ENCODE measurements at regions not wholly inside any gene's neighbourhood (a gene's known extent, or its start where the extent isn't known, plus 50 kb on each side); places are given as distances from the start of the nearest gene placed in this dataset.
A peak's percentile ranks its signal among the peaks of the same experiment; 100 is the strongest.
"Not testable (repeated sequence)": the region's sequence is repeated elsewhere in the genome, so short reads cannot be mapped to it uniquely, and the experiment has no call there.

DNA sequence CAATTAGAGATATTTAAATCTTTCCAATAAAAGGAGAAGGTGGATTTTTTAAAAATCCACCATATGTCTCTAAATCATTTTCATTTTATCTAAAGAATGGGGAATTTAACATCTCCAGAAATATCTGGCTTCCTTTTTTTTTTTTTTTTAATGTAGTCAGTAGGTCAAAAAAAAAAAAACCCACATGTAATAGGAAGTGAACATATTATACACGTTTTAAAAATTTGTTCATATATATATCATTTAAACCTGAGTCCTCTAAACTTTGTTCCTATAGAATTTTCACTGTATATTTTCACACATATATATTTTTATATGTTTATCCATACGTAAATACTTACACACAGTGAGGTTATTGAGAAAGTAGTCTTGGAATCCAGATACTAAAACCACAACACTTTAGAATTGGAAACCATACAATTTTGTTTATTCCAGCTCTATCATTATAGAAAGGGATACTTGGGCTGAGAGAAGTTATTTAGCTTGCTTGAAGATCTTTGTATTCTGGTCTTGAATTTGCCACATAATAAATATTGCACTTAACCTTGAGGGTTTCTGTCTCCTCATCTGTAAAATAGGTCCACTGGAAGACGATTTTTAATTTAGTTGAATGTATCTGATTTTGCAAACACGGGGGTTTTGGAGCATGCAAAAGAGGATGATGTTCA is 62.1 kb upstream of the ZNF217 start:
- DNase-seq (ENCODE audit: low read depth), result peak; percentile 57
- TF ChIP-seq, protein P1, sequence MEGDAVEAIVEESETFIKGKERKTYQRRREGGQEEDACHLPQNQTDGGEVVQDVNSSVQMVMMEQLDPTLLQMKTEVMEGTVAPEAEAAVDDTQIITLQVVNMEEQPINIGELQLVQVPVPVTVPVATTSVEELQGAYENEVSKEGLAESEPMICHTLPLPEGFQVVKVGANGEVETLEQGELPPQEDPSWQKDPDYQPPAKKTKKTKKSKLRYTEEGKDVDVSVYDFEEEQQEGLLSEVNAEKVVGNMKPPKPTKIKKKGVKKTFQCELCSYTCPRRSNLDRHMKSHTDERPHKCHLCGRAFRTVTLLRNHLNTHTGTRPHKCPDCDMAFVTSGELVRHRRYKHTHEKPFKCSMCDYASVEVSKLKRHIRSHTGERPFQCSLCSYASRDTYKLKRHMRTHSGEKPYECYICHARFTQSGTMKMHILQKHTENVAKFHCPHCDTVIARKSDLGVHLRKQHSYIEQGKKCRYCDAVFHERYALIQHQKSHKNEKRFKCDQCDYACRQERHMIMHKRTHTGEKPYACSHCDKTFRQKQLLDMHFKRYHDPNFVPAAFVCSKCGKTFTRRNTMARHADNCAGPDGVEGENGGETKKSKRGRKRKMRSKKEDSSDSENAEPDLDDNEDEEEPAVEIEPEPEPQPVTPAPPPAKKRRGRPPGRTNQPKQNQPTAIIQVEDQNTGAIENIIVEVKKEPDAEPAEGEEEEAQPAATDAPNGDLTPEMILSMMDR (conservative IDR thresholded peaks at IDR 0.05; ENCODE audit: low read depth, low read length), result no peak
- H3K4me3 ChIP-seq (ENCODE audit: low read depth, low read length), result no peak overlapping the region

DNA sequence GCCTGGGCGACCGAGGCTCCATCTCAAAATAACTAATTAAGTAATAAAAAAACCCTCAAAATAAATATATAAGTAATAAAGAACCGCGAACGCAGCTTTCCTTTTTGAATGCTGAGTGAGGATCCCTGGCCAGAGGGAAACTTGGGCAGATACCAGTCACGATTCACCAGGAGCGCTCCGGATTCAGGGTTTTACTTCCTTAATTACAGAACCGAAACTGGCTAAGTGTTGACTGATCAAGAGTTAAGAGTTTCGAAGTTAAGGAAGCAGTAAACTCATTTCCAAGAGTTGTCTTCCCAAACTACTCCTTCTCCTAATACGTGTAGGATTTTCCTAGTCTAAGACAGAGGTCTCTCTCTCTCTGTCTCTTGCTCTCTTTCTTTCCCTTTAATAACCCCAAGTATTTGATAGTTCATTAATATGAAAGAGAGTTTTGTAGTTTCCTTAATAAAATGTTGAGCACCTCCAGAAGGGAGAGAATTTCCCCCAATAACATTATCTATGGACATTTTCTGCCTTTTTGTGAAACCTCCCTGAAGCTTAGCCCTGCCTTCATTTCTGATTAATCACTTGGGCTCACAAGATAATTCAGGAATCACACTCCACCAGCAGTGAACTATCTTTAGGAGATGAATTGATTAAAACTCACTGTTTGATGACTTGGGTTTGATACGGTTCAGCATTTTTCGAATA is 61.4 kb upstream of the ZNF217 start:
- TF ChIP-seq, protein P1 (conservative IDR thresholded peaks at IDR 0.05; ENCODE audit: low read depth, low read length), result no peak
- DNase-seq (ENCODE audit: low read depth), result no peak
- H3K4me3 ChIP-seq (ENCODE audit: low read depth, low read length), result no peak overlapping the region

DNA sequence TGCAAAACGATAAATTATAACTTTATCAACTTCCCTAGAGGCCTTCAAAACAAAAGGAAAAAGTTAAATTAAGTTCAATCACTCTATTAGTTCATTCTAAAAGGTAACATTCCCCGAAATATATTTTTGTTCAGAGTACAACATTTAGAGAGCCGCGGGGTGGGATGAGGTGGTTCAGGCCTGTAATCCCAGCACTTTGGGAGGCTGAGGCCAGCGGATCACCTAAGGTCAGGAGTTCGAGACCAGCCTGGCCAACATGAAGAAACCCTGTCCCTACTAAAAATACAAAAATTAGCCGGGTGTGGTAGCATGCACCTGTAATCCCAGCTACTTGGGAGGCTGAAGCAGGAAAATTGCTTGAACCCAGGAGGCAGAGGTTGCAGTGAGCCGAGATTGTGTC is 60.9 kb upstream of the ZNF217 start:
- not testable (repeated sequence) for DNase-seq (ENCODE audit: low read depth); H3K4me3 ChIP-seq (ENCODE audit: low read depth, low read length)

DNA sequence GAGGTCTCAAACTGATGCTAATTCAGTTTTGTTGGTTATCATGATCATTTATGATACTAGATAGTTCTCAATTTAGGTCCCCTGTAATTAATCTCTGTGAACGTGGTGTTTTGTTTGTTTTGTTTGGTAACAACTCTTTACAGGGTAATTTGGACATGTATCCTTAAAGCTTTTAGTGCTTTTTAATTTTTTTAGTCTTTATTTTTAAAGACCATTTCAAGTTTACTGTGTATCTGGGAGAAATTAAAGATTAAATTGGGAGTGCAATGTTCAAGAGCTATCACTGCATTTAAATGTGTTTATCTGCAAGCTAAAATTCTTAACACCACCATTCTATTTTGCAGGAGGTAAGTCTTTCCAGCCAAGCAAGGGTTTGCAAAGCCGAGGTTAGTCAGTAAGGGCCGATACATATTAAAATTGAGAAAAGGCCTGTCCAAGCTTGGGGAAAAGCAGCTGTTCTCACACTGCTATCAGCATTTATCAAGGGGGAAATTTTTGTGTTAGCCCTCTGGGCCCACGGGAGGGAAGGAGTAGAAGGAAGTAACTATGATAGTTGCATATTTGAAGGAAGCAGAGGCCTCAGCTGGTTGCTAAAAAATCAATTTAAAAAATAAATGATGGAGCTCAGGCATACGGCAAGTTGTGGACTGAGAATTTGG is 59.3 kb upstream of the ZNF217 start:
- no peak overlapping the region for H3K4me3 ChIP-seq (ENCODE audit: low read depth, low read length)
- DNase-seq (ENCODE audit: low read depth), result no peak
- TF ChIP-seq, protein P1 (conservative IDR thresholded peaks at IDR 0.05; ENCODE audit: low read depth, low read length), result no peak

DNA sequence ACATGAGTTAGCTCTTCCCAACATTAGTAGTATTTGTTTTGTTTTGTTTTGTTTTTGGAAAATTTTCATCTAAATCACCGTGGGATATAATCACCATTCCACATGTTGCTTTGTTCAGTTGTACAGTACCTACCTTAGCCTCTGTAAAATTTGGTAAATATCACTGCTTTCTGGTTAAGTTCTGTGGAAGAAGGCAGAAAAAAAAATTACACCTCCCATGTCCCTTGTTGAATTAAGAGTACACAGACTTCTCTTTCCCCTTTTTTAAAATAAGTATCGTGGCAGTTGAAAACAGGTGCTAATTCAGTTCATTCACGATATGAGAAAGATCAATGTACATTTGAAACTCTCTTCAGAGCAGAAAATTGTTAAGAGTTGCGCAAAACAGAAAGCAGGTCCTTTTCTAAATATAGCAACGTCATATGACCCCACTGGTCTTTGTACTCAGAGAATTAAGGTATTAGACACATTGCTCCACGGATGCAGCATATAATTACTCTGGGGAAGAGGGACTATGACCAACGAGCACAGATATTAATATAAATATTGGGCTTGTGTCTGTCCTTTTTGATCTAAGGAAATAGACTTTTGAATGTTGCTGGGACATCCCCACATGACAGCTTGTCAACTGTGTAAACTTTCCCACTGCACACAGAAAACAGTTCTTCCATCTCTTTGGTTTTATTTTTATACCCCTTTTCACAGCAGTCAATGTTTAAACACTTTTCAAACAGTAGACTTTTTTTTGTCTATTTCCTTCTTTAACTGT is 58.6 kb upstream of the ZNF217 start:
- DNase-seq (ENCODE audit: low read depth), result peak; percentile 51
- H3K4me3 ChIP-seq (ENCODE audit: low read depth, low read length), result no peak overlapping the region
- TF ChIP-seq, protein P1 (conservative IDR thresholded peaks at IDR 0.05; ENCODE audit: low read depth, low read length), result no peak

DNA sequence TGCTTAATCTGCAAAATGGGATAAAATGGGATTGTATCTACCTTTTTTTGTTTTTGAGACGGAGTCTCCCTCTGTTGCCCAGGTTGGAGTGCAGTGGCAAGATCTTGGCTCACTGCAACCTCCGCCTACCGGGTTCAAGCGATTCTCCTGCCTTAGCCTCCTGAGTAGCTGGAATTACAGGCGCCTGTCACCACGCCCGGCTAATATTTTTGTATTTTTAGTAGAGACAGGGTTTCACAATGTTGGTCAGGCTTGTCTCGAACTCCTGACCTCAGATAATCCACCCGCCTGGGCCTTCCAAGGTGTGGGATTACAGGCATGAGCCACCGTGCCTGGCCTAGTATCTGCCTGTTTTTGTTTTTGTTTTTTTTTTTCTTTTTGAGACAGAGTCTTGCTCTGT is 55.9 kb upstream of the ZNF217 start:
- not testable (repeated sequence) for DNase-seq (ENCODE audit: low read depth); H3K4me3 ChIP-seq (ENCODE audit: low read depth, low read length)

DNA sequence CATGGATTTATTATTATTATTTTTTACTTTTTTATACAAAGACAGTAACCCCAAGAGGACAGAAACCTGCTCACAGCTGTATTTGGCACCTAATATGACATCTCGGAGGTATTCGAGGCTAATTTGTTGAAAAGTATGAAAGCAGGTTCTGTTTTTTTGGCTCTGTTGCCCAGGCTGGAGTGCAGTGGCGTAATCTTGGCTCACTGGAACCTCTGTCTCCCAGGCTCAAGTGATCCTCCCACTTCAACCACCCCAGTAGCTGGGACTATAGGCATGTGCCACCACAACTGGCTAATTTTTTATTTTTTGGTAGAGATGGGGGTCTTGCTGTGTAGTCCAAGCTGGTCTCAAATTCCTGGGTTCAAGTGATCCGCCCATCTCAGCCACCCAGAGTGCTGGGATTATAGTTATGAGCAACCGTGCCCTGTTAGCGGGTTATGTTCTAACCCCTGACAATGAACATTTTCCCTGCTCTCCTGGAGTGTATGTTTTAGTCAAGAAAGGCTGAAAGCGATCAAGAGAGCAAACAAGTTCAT is 53.7 kb upstream of the ZNF217 start:
- no peak for DNase-seq (ENCODE audit: low read depth)
- TF ChIP-seq, protein P1 (conservative IDR thresholded peaks at IDR 0.05; ENCODE audit: low read depth, low read length), result no peak
- no peak overlapping the region for H3K4me3 ChIP-seq (ENCODE audit: low read depth, low read length)

Measured in choroid plexus epithelial cell (primary cell).